Esophagus squamous epithelium (tissue), 5 donors: ENCODE measurements at regions not wholly inside any gene's neighbourhood (a gene's known extent, or its start where the extent isn't known, plus 50 kb on each side); places are given as distances from the start of the nearest gene placed in this dataset.

Experiments used
- DNase-seq: peaks from one replicate; lab custom pipeline; 2025; lab: John Stamatoyannopoulos, UW
- H3K27ac ChIP-seq, 4 donors: fragments of 200-600 bp; sonication (generic); one replicate each; pipeline ENCODE4 v1.5.1; 2016 to 2019; ENCODE audit warnings: mild to moderate bottlenecking in 1 of 4
- H3K27me3 ChIP-seq, 4 donors: fragments of 200-600 bp; sonication (generic); 1 replicate in 3 of 4; 2 replicates in 1 of 4; pipeline versions ENCODE4 v1.5.1 to v1.6.0; 2017 to 2021; ENCODE audit warnings: antibody characterized with exemption in 1 of 4
- H3K36me3 ChIP-seq, 3 donors: fragments of 200-600 bp; sonication (generic); one replicate each; pipeline ENCODE4 v1.5.1; 2016 to 2019
- H3K4me1 ChIP-seq, 3 donors: fragments of 200-600 bp; sonication (generic); one replicate each; pipeline ENCODE4 v1.5.1; 2017 to 2019
- H3K4me3 ChIP-seq, 4 donors: fragments of 200-600 bp; sonication (generic); 1 replicate in 3 of 4; 2 replicates in 1 of 4; pipeline ENCODE4 v1.5.1; 2016 to 2019; ENCODE audit warnings: mild to moderate bottlenecking in 2 of 4, moderate library complexity in 1 of 4
- H3K9me3 ChIP-seq, 3 donors: fragments of 200-600 bp; sonication (generic); one replicate each; pipeline ENCODE4 v1.5.1; 2016 to 2019
- POLR2A ChIP-seq, 4 donors: fragments of 450-650 bp; IDR thresholded peaks; one replicate each; pipeline ENCODE4 v1.6.1; 2017; ENCODE audit warnings: antibody characterized with exemption in 4 of 4, mild to moderate bottlenecking in 4 of 4, moderate library complexity in 3 of 4
- WGBS, 2 donors: methylation state at CpG; one replicate each; pipeline ENCODE4 v1.1.5; 2018; 5-methylcytosine and 5-hydroxymethylcytosine counted together
- intact Hi-C: fragments of 100-400 bp; cut with DNase I; formaldehyde crosslinking; loops from one replicate; pipeline ENCODE4 v1.15.0; 2022
- TF ChIP-seq, protein P1 (sequence below), 6 experiments: fragments of 450-650 bp in 4 of 6; fragments of 200-600 bp in 2 of 6; sonication (generic) in 2 of 6; IDR thresholded peaks; one replicate each; pipeline ENCODE4 v1.5.1; 2016 to 2019; ENCODE audit warnings: antibody characterized with exemption in 6 of 6, mild to moderate bottlenecking in 4 of 6, moderate library complexity in 4 of 6
- donor health status: DM: yes; HTN: yes; CAD: no.

DNA sequence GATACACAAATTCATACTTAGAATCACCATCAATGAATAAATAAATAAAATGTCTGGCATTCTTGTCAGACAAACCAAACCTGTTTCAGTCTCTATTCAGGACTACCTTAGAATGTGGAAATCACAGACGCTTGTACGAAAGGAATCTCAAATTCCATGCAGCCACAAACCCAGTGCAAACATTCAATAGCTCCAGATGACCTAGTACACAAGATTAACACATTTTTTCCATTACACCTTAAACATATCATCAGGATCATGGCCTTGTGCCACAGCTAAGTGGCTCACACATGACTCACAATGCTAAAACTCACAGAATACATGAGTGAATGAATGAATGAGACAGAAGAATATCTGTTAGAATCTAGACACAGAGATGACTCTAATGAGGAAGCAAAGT is 134.2 kb downstream of the PWWP3B start:
- no peaks in the 10 kb centered on the region for H3K9me3 ChIP-seq
- intact Hi-C loops: no loop called here
- TF ChIP-seq POLR2A (IDR thresholded peaks at IDR 0.05): no peak
- TF ChIP-seq, protein P1, sequence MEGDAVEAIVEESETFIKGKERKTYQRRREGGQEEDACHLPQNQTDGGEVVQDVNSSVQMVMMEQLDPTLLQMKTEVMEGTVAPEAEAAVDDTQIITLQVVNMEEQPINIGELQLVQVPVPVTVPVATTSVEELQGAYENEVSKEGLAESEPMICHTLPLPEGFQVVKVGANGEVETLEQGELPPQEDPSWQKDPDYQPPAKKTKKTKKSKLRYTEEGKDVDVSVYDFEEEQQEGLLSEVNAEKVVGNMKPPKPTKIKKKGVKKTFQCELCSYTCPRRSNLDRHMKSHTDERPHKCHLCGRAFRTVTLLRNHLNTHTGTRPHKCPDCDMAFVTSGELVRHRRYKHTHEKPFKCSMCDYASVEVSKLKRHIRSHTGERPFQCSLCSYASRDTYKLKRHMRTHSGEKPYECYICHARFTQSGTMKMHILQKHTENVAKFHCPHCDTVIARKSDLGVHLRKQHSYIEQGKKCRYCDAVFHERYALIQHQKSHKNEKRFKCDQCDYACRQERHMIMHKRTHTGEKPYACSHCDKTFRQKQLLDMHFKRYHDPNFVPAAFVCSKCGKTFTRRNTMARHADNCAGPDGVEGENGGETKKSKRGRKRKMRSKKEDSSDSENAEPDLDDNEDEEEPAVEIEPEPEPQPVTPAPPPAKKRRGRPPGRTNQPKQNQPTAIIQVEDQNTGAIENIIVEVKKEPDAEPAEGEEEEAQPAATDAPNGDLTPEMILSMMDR (IDR thresholded peaks at IDR 0.05): no peak
- H3K4me3 ChIP-seq: no peak overlapping the region
- DNase-seq: no peak
- no peaks in the 10 kb centered on the region for H3K36me3 ChIP-seq
- 26 to 54% methylated on average over 2 of the region's 2 CpGs for WGBS, 2 donors
- H3K27ac ChIP-seq: no peak overlapping the region
- no peaks in the 10 kb centered on the region for H3K4me1 ChIP-seq
- H3K27me3 ChIP-seq: no peaks in the 10 kb centered on the region

DNA sequence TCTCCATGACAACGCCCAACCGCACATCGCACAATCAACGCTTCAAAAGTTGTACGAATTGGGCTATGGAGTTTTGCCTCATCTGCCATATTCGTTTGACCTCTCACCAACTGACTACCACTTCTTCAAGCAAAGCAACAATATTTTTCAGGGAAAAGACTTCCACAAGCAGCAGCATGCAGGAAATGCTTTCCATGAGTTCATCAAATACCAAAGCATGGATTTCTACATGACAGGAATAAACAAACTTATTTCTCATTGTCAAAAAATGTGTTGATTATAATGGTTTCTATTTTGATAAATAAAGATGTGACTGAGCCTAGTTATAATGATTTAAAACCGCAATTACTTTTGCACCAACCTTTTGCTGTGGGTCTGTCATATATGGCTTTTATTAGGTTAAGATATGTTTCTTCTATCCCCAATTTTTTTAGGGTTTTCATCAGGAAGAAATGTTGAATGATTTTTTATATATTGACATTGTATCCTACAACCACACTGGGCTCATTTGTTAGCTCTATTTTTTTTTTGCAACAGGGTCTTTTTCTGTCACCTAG is 138.4 kb downstream of the PWWP3B start:
- no peaks in the 10 kb centered on the region for H3K4me1 ChIP-seq
- no peaks in the 10 kb centered on the region for H3K27me3 ChIP-seq
- 74 to 90% methylated on average over 5 to 7 of the region's 7 CpGs for WGBS, 2 donors
- H3K36me3 ChIP-seq: no peaks in the 10 kb centered on the region
- H3K4me3 ChIP-seq: no peak overlapping the region
- intact Hi-C loops: no loop called here
- no peaks in the 10 kb centered on the region for H3K9me3 ChIP-seq
- no peak for DNase-seq
- no peak overlapping the region for H3K27ac ChIP-seq
- TF ChIP-seq, protein P1 (IDR thresholded peaks at IDR 0.05): no peak
- no peak for TF ChIP-seq POLR2A (IDR thresholded peaks at IDR 0.05)

DNA sequence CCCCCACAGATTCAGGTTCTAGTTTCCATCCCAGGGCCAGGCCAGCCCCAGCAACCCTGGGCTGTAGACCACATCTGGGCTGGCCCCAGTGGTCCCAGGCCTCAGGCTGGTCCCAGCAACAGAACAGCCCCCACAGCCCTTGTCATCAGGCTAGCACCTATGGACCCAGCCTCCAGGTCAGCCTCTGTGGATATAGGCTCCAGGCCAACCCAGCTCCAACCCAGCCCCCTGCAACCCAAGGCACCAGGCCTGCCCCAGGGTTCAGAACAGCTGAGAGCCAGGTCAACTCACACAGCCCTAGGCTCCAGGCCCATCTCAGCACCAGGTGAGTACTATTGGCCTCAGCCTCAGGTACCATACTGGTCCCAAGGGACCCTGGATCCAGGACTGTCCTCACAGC is 155.3 kb downstream of the PWWP3B start:
- Histone ChIP-seq H3K9me3 (no peaks in the 10 kb centered on the region), H3K27me3 (no peaks in the 10 kb centered on the region), H3K36me3 (no peaks in the 10 kb centered on the region), H3K4me1 (no peaks in the 10 kb centered on the region), H3K27ac (no peak overlapping the region), H3K4me3 (no peak overlapping the region)
- intact Hi-C loops: no loop called here
- no peak for DNase-seq
- no peak for TF ChIP-seq POLR2A (IDR thresholded peaks at IDR 0.05)
- TF ChIP-seq, protein P1 (IDR thresholded peaks at IDR 0.05): no peak

DNA sequence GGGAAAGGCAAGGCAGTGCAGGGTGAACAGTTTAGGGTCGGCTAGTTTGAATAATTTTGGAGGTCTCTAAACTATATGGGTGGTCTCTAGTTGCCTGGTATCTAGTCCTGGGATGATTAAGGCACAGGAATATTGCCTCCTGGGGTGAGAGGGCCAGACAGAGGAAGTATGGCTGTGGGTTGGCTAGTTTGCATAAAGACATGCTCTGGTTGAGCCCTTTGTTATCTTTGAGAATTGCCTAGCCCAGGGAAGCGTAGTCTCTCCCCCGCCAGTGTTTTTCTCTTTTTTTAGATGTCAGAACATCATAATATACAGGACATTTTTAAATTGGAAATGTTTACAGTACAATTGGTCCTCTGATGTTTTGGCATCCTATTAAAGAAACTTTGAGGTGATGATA is 163.5 kb downstream of the PWWP3B start:
- no peak for DNase-seq
- intact Hi-C loops: no loop called here

DNA sequence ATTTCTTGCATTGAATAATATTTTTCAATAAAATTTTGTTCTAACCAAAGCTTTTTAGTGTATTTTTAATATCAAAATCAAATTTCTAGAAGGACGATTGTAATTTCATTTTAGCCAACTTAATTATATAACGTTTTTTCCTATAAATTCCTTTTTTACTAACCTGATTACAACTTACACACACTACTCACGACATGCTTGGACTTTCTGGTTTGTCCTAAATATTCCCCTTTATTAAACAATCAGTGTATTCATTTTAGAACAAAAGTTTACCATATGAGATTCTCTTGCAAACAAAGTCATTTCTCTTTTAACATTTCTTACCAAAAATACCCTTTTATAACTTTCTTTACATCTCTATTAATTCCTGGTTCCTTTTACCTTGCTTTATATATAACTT is 173.7 kb downstream of the PWWP3B start:
- H3K27ac ChIP-seq: no peak overlapping the region
- H3K4me3 ChIP-seq: no peak overlapping the region
- no peaks in the 10 kb centered on the region for H3K27me3 ChIP-seq
- no peaks in the 10 kb centered on the region for H3K36me3 ChIP-seq
- intact Hi-C loops: no loop called here
- H3K9me3 ChIP-seq: no peaks in the 10 kb centered on the region
- no peaks in the 10 kb centered on the region for H3K4me1 ChIP-seq
- TF ChIP-seq POLR2A (IDR thresholded peaks at IDR 0.05): no peak
- TF ChIP-seq, protein P1 (IDR thresholded peaks at IDR 0.05): no peak
- 34 to 39% methylated on average over 3 of the region's 3 CpGs for WGBS, 2 donors
- DNase-seq: no peak

More for the DNA sequence above, 163.5 kb downstream of the PWWP3B start:
- Histone ChIP-seq H3K27ac (no peak overlapping the region), H3K9me3 (no peaks in the 10 kb centered on the region), H3K27me3 (no peaks in the 10 kb centered on the region), H3K4me3 (no peak overlapping the region), H3K36me3 (no peaks in the 10 kb centered on the region), H3K4me1 (no peaks in the 10 kb centered on the region)
- TF ChIP-seq POLR2A (IDR thresholded peaks at IDR 0.05): no peak
- TF ChIP-seq, protein P1 (IDR thresholded peaks at IDR 0.05): no peak
- 52 to 60% methylated on average over 3 of the region's 3 CpGs for WGBS, 2 donors
